IMR-90 (cell line): ENCODE measurements at regions not wholly inside any gene's neighbourhood (a gene's known extent, or its start where the extent isn't known, plus 50 kb on each side); places are given as distances from the start of the nearest gene placed in this dataset.

Experiments
- ATAC-seq: fragments of 200-7000 bp; cut with Tn5 transposase; 2 replicates; pipeline ENCODE4 v1.9.1; 2020; ENCODE audit warnings: low read depth, mild to moderate bottlenecking, moderate library complexity
- BruUV-seq: library from RNA; stranded (reverse); fragments of 400-500 nt; replicated peaks from 2 replicates; lab custom pipeline; 2021; lab: Mats Ljungman, UMichigan
- CTCF ChIA-PET: fragments of 300-600 bp; formaldehyde crosslinking; extraction: SDS; loops from one replicate; lab custom pipeline; 2021; ENCODE audit warnings: antibody characterized with exemption; lab: Yijun Ruan, JAX
- POLR2A ChIA-PET: fragments of 300-600 bp; sonication (Branson Sonifier 250); formaldehyde crosslinking; loops from one replicate; lab custom pipeline; 2022; ENCODE audit warnings: antibody characterized with exemption; ENCODE audit not compliant: unreplicated experiment; lab: Charles Lee
- DNase-seq: peaks from one replicate; pipeline ENCODE4 v3.0.0; 2013
- H2AFZ ChIP-seq: replicated peaks from 2 replicates; pipeline ENCODE3; 2013; ENCODE audit warnings: low read length, mild to moderate bottlenecking; ENCODE audit not compliant: poor library complexity
- H2AK5ac ChIP-seq: 2 replicates; pipeline ENCODE4 v1.6.1; 2013; ENCODE audit warnings: low read depth, low read length, inconsistent platforms
- H2AK9ac ChIP-seq: replicated peaks from 2 replicates; pipeline ENCODE3; 2013; ENCODE audit warnings: mild to moderate bottlenecking, low read depth, low read length, moderate library complexity; ENCODE audit not compliant: poor library complexity
- H2BK120ac ChIP-seq: 2 replicates; pipeline ENCODE4 v1.6.1; 2013; ENCODE audit warnings: low read depth, low read length, inconsistent platforms
- H2BK15ac ChIP-seq: 3 replicates; pipeline ENCODE4 v1.6.1; 2013; ENCODE audit warnings: low read depth, low read length, inconsistent platforms
- H2BK20ac ChIP-seq: 2 replicates; pipeline ENCODE4 v1.6.1; 2013; ENCODE audit warnings: low read depth, mild to moderate bottlenecking, inconsistent platforms, low read length, moderate library complexity
- H2BK5ac ChIP-seq: 2 replicates; pipeline ENCODE4 v1.6.1; 2013; ENCODE audit warnings: mild to moderate bottlenecking, low read depth, low read length, inconsistent platforms; ENCODE audit not compliant: poor library complexity, severe bottlenecking
- H3K14ac ChIP-seq: replicated peaks from 2 replicates; pipeline ENCODE4 v1.6.1; 2013; ENCODE audit warnings: low read depth, low read length, inconsistent platforms
- H3K18ac ChIP-seq: 2 replicates; pipeline ENCODE4 v1.6.1; 2013; ENCODE audit warnings: low read depth, low read length, control low read depth
- H3K23ac ChIP-seq: 2 replicates; pipeline ENCODE4 v1.6.1; 2013; ENCODE audit warnings: low read depth, low read length, inconsistent platforms
- H3K27ac ChIP-seq: 2 replicates; pipeline ENCODE4 v1.5.1; 2013; ENCODE audit warnings: mild to moderate bottlenecking, control low read depth, low read length; ENCODE audit not compliant: insufficient read depth
- H3K27me3 ChIP-seq: 2 replicates; pipeline ENCODE4 v1.6.1; 2013; ENCODE audit warnings: low read length; ENCODE audit not compliant: control insufficient read depth, insufficient read depth
- H3K36me3 ChIP-seq: 2 replicates; pipeline ENCODE4 v1.6.1; 2013; ENCODE audit warnings: low read length, mixed read lengths; ENCODE audit not compliant: control insufficient read depth, insufficient read depth
- H3K4ac ChIP-seq: 2 replicates; pipeline ENCODE4 v1.6.1; 2013; ENCODE audit warnings: low read depth, low read length, inconsistent platforms
- H3K4me1 ChIP-seq: 2 replicates; pipeline ENCODE4 v1.6.1; 2013; ENCODE audit warnings: low read length, mixed read lengths; ENCODE audit not compliant: control insufficient read depth, insufficient read depth
- H3K4me2 ChIP-seq: 2 replicates; pipeline ENCODE4 v1.6.1; 2013; ENCODE audit warnings: low read depth, mild to moderate bottlenecking, control low read depth, low read length, moderate library complexity
- H3K4me3 ChIP-seq: 2 replicates; pipeline ENCODE4 v1.5.1; 2013; ENCODE audit warnings: low read depth, mild to moderate bottlenecking, control low read depth, low read length, moderate library complexity; ENCODE audit not compliant: insufficient read depth
- H3K56ac ChIP-seq: 2 replicates; pipeline ENCODE4 v1.6.1; 2013; ENCODE audit warnings: low read length, inconsistent platforms; ENCODE audit not compliant: insufficient read depth; ENCODE audit errors: extremely low read depth
- H3K79me1 ChIP-seq, 2 experiments: 2 replicates each; pipeline ENCODE4 v1.6.1; 2013; ENCODE audit warnings: low read length in 2 of 2, inconsistent platforms in 1 of 2, low read depth in 1 of 2
- H3K9ac ChIP-seq: 2 replicates; pipeline ENCODE4 v1.6.1; 2013; ENCODE audit warnings: low read depth, low read length, control low read depth
- H3K9me1 ChIP-seq: 2 replicates; pipeline ENCODE4 v1.6.1; 2013; ENCODE audit warnings: low read length, inconsistent platforms; ENCODE audit not compliant: insufficient read depth
- H3K9me3 ChIP-seq: 2 replicates; pipeline ENCODE4 v1.6.1; 2013; ENCODE audit warnings: low read length; ENCODE audit not compliant: control insufficient read depth, insufficient read depth
- H4K20me1 ChIP-seq: 2 replicates; pipeline ENCODE4 v1.6.1; 2013; ENCODE audit warnings: low read length, inconsistent platforms; ENCODE audit not compliant: insufficient read depth
- H4K5ac ChIP-seq: 2 replicates; pipeline ENCODE4 v1.6.1; 2013; ENCODE audit warnings: mild to moderate bottlenecking, low read depth, low read length, control low read depth
- H4K8ac ChIP-seq, 2 experiments: 2 replicates each; pipeline ENCODE4 v1.6.1; 2013; ENCODE audit warnings: low read depth in 2 of 2, low read length in 2 of 2, control low read depth in 1 of 2, inconsistent platforms in 1 of 2
- H4K91ac ChIP-seq: 2 replicates; pipeline ENCODE4 v1.6.1; 2013; ENCODE audit warnings: low read depth, low read length, inconsistent platforms; ENCODE audit not compliant: insufficient read depth
- MXI1 ChIP-seq: IDR thresholded peaks from 2 replicates; pipeline ENCODE4 v1.6.1; 2012; ENCODE audit warnings: low read depth, mild to moderate bottlenecking, low read length, moderate library complexity, borderline replicate concordance
- WGBS, 2 experiments: methylation state at CpG; one replicate each; pipeline versions ENCODE4 v1.1.5 to v1.1.7; 2013; ENCODE audit warnings: missing lambda C conversion rate in 2 of 2; ENCODE audit not compliant: insufficient read length in 1 of 2; ENCODE audit errors: extremely low coverage in 2 of 2; 5-methylcytosine and 5-hydroxymethylcytosine counted together
- dilution Hi-C: fragments of 300-500 bp; cut with HindIII; formaldehyde crosslinking; loops from one replicate; pipeline ENCODE4 v1.14.3; 2018; ENCODE audit warnings: low sequenced_read_pairs; ENCODE audit not compliant: unreplicated experiment
- in situ Hi-C: fragments of 300-500 bp; cut with MboI; formaldehyde crosslinking; loops from 3 replicates; pipeline ENCODE4 v1.14.3; 2019; ENCODE audit warnings: low sequenced_read_pairs, inconsistent platforms, mixed read lengths
- intact Hi-C: fragments of 100-400 bp; cut with micrococcal nuclease; formaldehyde crosslinking; loops from 2 replicates; pipeline ENCODE4 v1.10.0; 2022

DNA sequence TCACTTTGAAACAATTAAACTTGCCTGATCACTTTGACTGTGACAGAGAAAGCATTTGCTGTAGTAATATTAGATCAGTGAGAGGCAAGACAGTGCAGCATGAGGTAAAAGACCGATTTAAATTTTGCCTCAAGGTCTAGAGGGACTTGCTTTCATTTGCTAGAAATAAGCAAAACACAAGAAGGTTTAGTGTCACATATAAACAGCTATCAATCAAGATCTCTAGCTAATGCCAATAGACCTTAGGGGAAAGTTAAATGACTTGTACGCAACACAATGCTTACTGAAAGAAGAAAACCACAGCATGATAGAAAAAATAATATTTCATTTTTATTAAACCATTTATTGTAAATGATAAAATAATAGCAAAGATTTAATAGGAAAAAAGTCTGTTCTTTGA is 113.5 kb downstream of the DSC3 start:
- no peak for TF ChIP-seq MXI1
- no TSS peak for BruUV-seq
- H2AK5ac ChIP-seq = no peak overlapping the region
- no peak overlapping the region for H3K27ac ChIP-seq
- DNase-seq (no peak), ATAC-seq (no peak)
- no peak overlapping the region for H3K23ac ChIP-seq
- no peaks in the 10 kb centered on the region for H3K9me1 ChIP-seq
- H2BK120ac ChIP-seq = no peak overlapping the region
- no peak overlapping the region for H3K56ac ChIP-seq
- in situ Hi-C loops (no loop called here), intact Hi-C loops (no loop called here), dilution Hi-C loops (no loop called here)
- no peak overlapping the region for H2BK5ac ChIP-seq
- no peaks in the 10 kb centered on the region for H3K4me1 ChIP-seq
- no peaks in the 10 kb centered on the region for H3K27me3 ChIP-seq
- H2AK9ac ChIP-seq = no peak overlapping the region
- H2AFZ ChIP-seq = no peak overlapping the region
- H2BK20ac ChIP-seq = no peak overlapping the region
- no peaks in the 10 kb centered on the region for H4K20me1 ChIP-seq
- H3K4ac ChIP-seq = no peak overlapping the region
- no peaks in the 10 kb centered on the region for H3K36me3 ChIP-seq
- no peak overlapping the region for H3K18ac ChIP-seq
- H3K14ac ChIP-seq = no peak overlapping the region
- no peak overlapping the region for H4K8ac ChIP-seq
- H4K5ac ChIP-seq = no peak overlapping the region
- no peak overlapping the region for H2BK15ac ChIP-seq
- 0 out of 2 replicates have a peak, but pooled peaks cover 1% of the 10 kb centered on the region for H3K9me3 ChIP-seq
- CTCF ChIA-PET = no interaction called here
- no peaks in the 10 kb centered on the region for H3K79me1 ChIP-seq
- POLR2A ChIA-PET = no interaction called here
- no peak overlapping the region for H4K91ac ChIP-seq
- no peak overlapping the region for H3K9ac ChIP-seq
- H3K4me3 ChIP-seq = no peak overlapping the region
- no CpG with 5 or more reads among the region's 2 CpGs for WGBS, 2 experiments
- H3K4me2 ChIP-seq = no peak overlapping the region
